ENCODE measurements at regions not wholly inside any gene's neighbourhood (a gene's known extent, or its start where the extent isn't known, plus 50 kb on each side); places are given as distances from the start of the nearest gene placed in this dataset.

- Histone ChIP-seq H3K4me2 (ENCODE audit: low read length) (no peak overlapping the region), H3K27ac (ENCODE audit: low read length) (no peak overlapping the region), H4K20me1 (ENCODE audit: insufficient read depth) (no peaks in the 10 kb centered on the region), H3K36me3 (ENCODE audit: insufficient read depth, low read length) (no peaks in the 10 kb centered on the region), H3K9me3 (ENCODE audit: low read length) (no peaks in the 10 kb centered on the region), H3K27me3 (ENCODE audit: insufficient read depth, low read depth, low read length) (no peaks in the 10 kb centered on the region), H3K79me2 (replicated peaks; ENCODE audit: insufficient read depth, low read length) (no peaks in the 10 kb centered on the region), H2AFZ (ENCODE audit: low read depth, low read length) (no peak overlapping the region), H3K9ac (ENCODE audit: low read length) (no peak overlapping the region), H3F3A (ENCODE audit: insufficient read depth, low read length, poor library complexity, severe bottlenecking) (no peaks in the 10 kb centered on the region), H3K4me3 (ENCODE audit: low read length) (no peak overlapping the region), H3K9me2 (ENCODE audit: insufficient read depth, low read length) (no peaks in the 10 kb centered on the region)
- TF ChIP-seq, protein P1, sequence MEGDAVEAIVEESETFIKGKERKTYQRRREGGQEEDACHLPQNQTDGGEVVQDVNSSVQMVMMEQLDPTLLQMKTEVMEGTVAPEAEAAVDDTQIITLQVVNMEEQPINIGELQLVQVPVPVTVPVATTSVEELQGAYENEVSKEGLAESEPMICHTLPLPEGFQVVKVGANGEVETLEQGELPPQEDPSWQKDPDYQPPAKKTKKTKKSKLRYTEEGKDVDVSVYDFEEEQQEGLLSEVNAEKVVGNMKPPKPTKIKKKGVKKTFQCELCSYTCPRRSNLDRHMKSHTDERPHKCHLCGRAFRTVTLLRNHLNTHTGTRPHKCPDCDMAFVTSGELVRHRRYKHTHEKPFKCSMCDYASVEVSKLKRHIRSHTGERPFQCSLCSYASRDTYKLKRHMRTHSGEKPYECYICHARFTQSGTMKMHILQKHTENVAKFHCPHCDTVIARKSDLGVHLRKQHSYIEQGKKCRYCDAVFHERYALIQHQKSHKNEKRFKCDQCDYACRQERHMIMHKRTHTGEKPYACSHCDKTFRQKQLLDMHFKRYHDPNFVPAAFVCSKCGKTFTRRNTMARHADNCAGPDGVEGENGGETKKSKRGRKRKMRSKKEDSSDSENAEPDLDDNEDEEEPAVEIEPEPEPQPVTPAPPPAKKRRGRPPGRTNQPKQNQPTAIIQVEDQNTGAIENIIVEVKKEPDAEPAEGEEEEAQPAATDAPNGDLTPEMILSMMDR (IDR thresholded peaks at IDR 0.05; ENCODE audit: poor library complexity, severe bottlenecking): no peak
- TF ChIP-seq RAD21 (conservative IDR thresholded peaks at IDR 0.05): no peak
- no peak for TF ChIP-seq EP300 (conservative IDR thresholded peaks at IDR 0.05; ENCODE audit: poor library complexity, severe bottlenecking)
- no peak for TF ChIP-seq SMC3 (conservative IDR thresholded peaks at IDR 0.05; ENCODE audit: poor library complexity)
- TF ChIP-seq EZH2 (IDR thresholded peaks at IDR 0.05; ENCODE audit: borderline replicate concordance, insufficient read depth, low read length, poor library complexity, severe bottlenecking): no peak
- no peak for TF ChIP-seq REST (IDR thresholded peaks at IDR 0.05; ENCODE audit: borderline replicate concordance)
Measured at GRCh38 chr2:173467751-173468150, 113.1 kb downstream of the CDCA7 start.

DNA sequence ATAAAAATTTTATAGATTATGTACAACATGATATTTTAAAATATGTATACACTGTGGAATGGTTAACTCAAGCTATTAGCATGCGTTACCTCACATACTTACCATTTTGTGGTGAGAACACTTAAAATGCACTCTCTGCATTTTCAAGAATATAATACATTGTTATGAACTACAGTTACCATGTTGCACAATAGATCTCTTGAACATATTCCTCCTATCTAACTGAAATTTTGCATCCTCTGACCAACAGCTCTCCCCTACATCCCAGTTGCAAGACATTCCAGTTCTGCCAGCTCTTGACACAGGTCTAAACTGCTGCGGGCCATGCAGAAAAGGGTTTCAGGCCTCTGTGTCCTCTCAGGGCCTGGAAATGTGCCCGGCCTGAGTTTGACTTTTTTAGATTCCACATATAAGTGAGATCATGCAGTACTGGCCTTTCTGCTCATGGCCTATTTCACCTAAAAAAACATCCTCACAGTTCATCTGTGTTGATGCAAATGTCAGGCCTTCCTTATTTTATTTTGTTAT lies 113.7 kb downstream of the CDCA7 start:
- Histone ChIP-seq H3K27me3 (ENCODE audit: insufficient read depth, low read depth, low read length) (no peaks in the 10 kb centered on the region), H2AFZ (ENCODE audit: low read depth, low read length) (no peak overlapping the region), H3K79me2 (replicated peaks; ENCODE audit: insufficient read depth, low read length) (no peaks in the 10 kb centered on the region), H3K9me3 (ENCODE audit: low read length) (no peaks in the 10 kb centered on the region), H3K27ac (ENCODE audit: low read length) (no peak overlapping the region), H3K4me2 (ENCODE audit: low read length) (no peak overlapping the region), H3K36me3 (ENCODE audit: insufficient read depth, low read length) (no peaks in the 10 kb centered on the region), H4K20me1 (ENCODE audit: insufficient read depth) (no peaks in the 10 kb centered on the region), H3K9me2 (ENCODE audit: insufficient read depth, low read length) (no peaks in the 10 kb centered on the region), H3K9ac (ENCODE audit: low read length) (no peak overlapping the region), H3F3A (ENCODE audit: insufficient read depth, low read length, poor library complexity, severe bottlenecking) (no peaks in the 10 kb centered on the region), H3K4me3 (ENCODE audit: low read length) (no peak overlapping the region)
- no peak for TF ChIP-seq TAF1 (IDR thresholded peaks at IDR 0.05; ENCODE audit: low read depth)
- TF ChIP-seq EP300 (conservative IDR thresholded peaks at IDR 0.05; ENCODE audit: poor library complexity, severe bottlenecking): no peak
- no peak for TF ChIP-seq REST (IDR thresholded peaks at IDR 0.05; ENCODE audit: borderline replicate concordance)
- TF ChIP-seq SMC3 (conservative IDR thresholded peaks at IDR 0.05; ENCODE audit: poor library complexity): no peak
- no peak for TF ChIP-seq RAD21 (conservative IDR thresholded peaks at IDR 0.05)
- no peak for TF ChIP-seq POLR2AphosphoS5 (IDR thresholded peaks at IDR 0.05)
- no peak for TF ChIP-seq EZH2 (IDR thresholded peaks at IDR 0.05; ENCODE audit: borderline replicate concordance, insufficient read depth, low read length, poor library complexity, severe bottlenecking)
- TF ChIP-seq, protein P1 (IDR thresholded peaks at IDR 0.05; ENCODE audit: poor library complexity, severe bottlenecking): no peak
- TF ChIP-seq MXI1 (conservative IDR thresholded peaks at IDR 0.05; ENCODE audit: poor library complexity, severe bottlenecking): no peak

Data from neural cell (in vitro differentiated cells).